Breast epithelium (tissue), 3 donors: ENCODE measurements at regions not wholly inside any gene's neighbourhood (a gene's known extent, or its start where the extent isn't known, plus 50 kb on each side); places are given as distances from the start of the nearest gene placed in this dataset.

Source experiments
- POLR2A ChIP-seq: fragments of 450-650 bp; IDR thresholded peaks from one replicate; pipeline ENCODE4 v1.6.1; 2016; ENCODE audit warnings: antibody characterized with exemption, mild to moderate bottlenecking, moderate library complexity
- POLR2AphosphoS5 ChIP-seq, 3 donors: sonication (generic); formaldehyde crosslinking; IDR thresholded peaks; one replicate each; pipeline ENCODE4 v1.6.1; 2017; ENCODE audit warnings: antibody characterized with exemption in 3 of 3
- TF ChIP-seq, protein P1 (sequence below), 3 donors: fragments of 450-650 bp; IDR thresholded peaks; one replicate each; pipeline ENCODE4 v1.5.1; 2016 to 2017; ENCODE audit warnings: antibody characterized with exemption in 3 of 3, mild to moderate bottlenecking in 3 of 3, moderate library complexity in 3 of 3

DNA sequence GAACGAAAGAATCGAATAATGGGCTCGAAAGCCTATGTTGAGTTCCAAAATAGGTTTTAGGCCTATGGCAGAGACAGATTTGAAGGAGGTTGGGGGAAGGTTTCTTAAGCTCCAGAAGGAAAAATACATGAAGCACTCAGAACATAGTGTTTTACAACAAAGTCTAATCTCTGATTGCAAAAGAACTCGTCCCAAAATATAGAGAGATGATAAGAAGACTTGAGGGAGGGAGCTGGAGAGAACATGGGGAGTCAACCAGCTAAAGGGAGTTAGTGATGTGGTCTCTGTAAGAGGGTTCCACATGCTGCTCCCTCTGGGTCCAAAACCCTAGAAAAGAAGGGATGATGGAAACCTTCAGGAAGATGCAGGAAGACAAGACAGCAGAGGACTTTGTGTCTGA lies 54.8 kb upstream of the DAAM1 start:
- TF ChIP-seq POLR2AphosphoS5 (IDR thresholded peaks at IDR 0.05), result no peak
- no peak for TF ChIP-seq POLR2A
- TF ChIP-seq, protein P1, sequence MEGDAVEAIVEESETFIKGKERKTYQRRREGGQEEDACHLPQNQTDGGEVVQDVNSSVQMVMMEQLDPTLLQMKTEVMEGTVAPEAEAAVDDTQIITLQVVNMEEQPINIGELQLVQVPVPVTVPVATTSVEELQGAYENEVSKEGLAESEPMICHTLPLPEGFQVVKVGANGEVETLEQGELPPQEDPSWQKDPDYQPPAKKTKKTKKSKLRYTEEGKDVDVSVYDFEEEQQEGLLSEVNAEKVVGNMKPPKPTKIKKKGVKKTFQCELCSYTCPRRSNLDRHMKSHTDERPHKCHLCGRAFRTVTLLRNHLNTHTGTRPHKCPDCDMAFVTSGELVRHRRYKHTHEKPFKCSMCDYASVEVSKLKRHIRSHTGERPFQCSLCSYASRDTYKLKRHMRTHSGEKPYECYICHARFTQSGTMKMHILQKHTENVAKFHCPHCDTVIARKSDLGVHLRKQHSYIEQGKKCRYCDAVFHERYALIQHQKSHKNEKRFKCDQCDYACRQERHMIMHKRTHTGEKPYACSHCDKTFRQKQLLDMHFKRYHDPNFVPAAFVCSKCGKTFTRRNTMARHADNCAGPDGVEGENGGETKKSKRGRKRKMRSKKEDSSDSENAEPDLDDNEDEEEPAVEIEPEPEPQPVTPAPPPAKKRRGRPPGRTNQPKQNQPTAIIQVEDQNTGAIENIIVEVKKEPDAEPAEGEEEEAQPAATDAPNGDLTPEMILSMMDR (IDR thresholded peaks at IDR 0.05), result no peak
